ENCODE measurements at regions not wholly inside any gene's neighbourhood (a gene's known extent, or its start where the extent isn't known, plus 50 kb on each side); places are given as distances from the start of the nearest gene placed in this dataset.

- no peak for DNase-seq
These were observed 54.5 kb downstream of the CLDN34 start for GRCh38 chrX:10021461-10022272.

GRCh38 chrX:10022273-10022541, 55.0 kb downstream of the CLDN34 start:
- DNase-seq, result no peak

- no peak for DNase-seq
These were observed 55.6 kb downstream of the CLDN34 start for GRCh38 chrX:10022580-10023245.

GRCh38 chrX:10023821-10024220, 56.7 kb downstream of the CLDN34 start:
- no peak for DNase-seq

- DNase-seq, result no peak
These were observed 58.8 kb downstream of the CLDN34 start for GRCh38 chrX:10025742-10026493.

- DNase-seq, result no peak
These were observed 61.3 kb downstream of the CLDN34 start for GRCh38 chrX:10028283-10029104.

- no peak for DNase-seq
These were observed 63.4 kb downstream of the CLDN34 start for GRCh38 chrX:10030570-10030969.

- no peak for DNase-seq
These were observed 64.6 kb downstream of the CLDN34 start for GRCh38 chrX:10031746-10032145.

- DNase-seq, result no peak
These were observed 65.0 kb downstream of the CLDN34 start for GRCh38 chrX:10032147-10032546.

GRCh38 chrX:10033375-10034007, 66.3 kb downstream of the CLDN34 start:
- DNase-seq, result no peak

GRCh38 chrX:10034740-10035260, 67.6 kb downstream of the CLDN34 start:
- no peak for DNase-seq

- DNase-seq, result no peak
These were observed 71.4 kb downstream of the CLDN34 start for GRCh38 chrX:10038585-10038984.

GRCh38 chrX:10039821-10040793, 72.9 kb downstream of the CLDN34 start:
- DNase-seq, result no peak

GRCh38 chrX:10040961-10041360, 73.8 kb downstream of the CLDN34 start:
- DNase-seq, result no peak

- no peak for DNase-seq
These were observed 74.2 kb downstream of the CLDN34 start for GRCh38 chrX:10041383-10041782.

- no peak for DNase-seq
These were observed 74.9 kb downstream of the CLDN34 start for GRCh38 chrX:10042055-10042454.

GRCh38 chrX:10043386-10043785, 76.2 kb downstream of the CLDN34 start:
- DNase-seq, result no peak

GRCh38 chrX:10044021-10044420, 76.9 kb downstream of the CLDN34 start:
- no peak for DNase-seq

GRCh38 chrX:10045327-10046000, 78.3 kb downstream of the CLDN34 start:
- no peak for DNase-seq

- DNase-seq, result no peak
These were observed 80.0 kb downstream of the CLDN34 start for GRCh38 chrX:10047133-10047532.

- DNase-seq, result no peak
These were observed 80.5 kb downstream of the CLDN34 start for GRCh38 chrX:10047631-10048030.

Measured in DMS 273 treated with DMSO at 0.1 percent for 48 hours (cell line).